Activated CD8-positive, alpha-beta memory T cell treated with anti-CD3 and anti-CD28 coated beads for 24 hours (primary cell): ENCODE measurements at regions not wholly inside any gene's neighbourhood (a gene's known extent, or its start where the extent isn't known, plus 50 kb on each side); places are given as distances from the start of the nearest gene placed in this dataset.

Source experiments
- DNase-seq: peaks from one replicate; pipeline ENCODE4 v3.0.0-alpha.2; 2020

DNA sequence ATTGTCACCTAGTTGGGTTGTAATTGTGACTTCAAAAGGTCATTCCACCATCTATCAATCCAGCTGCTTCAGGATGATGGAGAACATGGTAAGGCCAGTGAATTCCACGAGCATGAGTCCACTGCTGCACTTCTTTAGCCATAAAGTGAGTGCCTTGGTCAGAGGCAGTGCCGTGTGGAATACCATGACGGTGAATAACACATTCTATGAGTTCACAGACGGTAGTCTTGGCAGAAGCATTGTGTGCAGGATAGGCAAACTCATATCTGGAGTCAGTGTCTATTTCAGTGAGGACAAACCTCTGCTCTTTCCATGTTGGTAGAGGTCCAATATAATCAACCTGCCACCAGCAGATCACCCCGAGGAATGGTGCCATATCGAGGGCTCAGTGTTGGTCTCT, 650.9 kb downstream of the KCNJ2 start:
- DNase-seq: no peak

DNA sequence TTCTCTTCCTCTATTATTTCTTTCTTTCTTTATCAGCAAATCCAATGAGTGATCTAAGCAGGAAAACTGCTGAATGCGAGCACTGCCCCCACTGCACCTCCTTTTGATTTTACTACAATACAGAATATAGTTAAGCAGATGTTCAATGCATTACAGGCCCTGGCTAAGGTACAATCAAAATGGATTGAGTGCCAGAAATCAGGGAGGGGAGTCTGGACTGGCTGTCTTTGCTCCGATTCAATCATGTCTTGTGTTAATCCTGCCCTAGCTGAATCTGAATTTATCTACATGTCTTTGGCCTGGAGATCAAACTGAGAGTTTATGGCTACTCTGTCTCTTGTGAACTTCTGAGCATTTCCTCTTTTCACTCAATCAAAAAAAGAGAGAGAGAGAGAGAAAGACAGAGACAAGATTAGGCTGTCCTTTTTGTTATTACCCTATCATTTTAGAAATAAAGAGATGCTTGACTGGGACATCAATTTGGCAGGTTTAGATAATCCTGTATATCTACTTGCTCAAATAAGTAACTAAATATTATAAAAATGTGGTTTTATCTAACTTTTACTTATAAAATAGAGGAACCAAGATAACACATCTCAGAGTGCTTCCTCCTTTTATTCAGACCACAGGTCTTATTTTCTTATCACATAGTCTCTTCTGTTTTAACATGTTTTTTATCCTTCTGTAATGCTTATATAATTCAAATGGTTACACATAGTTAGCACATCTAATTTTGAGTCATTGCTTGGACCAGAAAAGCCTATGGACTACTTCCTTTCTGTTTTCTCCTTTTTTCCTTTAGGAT, 656.2 kb downstream of the KCNJ2 start:
- no peak for DNase-seq

- no peak for DNase-seq
These were observed 660.5 kb downstream of the KCNJ2 start for GRCh38 chr17:70829876-70830275.

DNA sequence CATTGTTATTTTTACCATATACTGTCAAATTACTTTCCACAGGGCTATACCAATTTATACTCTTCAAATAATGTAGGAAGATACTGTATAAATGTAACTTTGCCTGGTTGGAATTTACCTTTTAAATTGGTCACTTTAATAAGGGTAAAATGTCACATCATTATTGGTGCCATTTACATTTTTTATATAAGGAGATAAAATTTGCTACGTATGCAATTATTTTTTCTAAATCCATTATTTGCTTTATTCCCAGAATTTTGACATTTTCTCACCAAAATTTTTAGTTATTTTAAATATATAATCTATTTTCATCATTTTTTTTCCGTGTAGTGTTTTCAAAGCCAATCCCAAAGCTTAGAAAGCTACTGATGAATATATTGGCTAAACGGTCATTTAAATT, 664.7 kb downstream of the KCNJ2 start:
- no peak for DNase-seq

DNA sequence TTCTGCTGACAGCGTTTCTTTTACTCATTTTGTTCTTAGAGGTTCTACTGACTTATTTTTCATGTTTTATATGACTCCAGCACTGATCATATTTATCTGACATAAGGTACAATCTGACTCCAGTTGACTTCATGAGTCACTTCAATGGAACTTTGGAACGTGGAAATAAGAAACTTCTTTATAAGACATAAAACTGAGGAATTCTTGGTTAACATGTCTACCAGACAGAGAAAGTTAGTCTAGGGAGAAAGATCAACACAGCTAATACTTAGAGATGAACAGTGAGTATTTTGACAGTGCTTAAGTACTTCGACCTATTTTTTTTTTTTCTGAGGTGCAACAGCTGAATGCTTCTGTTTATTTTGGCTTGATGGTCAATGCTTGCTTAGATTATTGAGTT, 679.5 kb downstream of the KCNJ2 start:
- DNase-seq: no peak

GRCh38 chr17:70855401-70856054, 686.2 kb downstream of the KCNJ2 start:
- no peak for DNase-seq

DNA sequence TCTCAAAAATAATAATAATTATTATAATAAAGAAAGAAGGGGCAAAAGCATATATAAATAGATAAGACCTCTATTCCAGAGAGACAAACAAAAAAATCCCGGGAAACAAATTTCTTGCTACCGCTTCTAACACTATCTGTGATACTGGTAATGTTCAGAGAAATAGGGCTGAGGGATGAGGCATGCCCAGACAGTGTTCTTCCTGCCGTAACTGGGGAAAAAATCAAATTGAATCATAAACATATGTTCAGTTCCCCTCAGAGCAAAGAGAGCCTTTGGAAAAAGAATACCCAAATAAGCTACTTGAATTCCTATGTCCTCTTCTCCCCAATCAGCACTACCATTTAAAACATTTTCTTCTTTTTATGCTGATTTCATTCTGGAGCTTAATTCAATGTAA, 688.0 kb downstream of the KCNJ2 start:
- DNase-seq: no peak

GRCh38 chr17:70859829-70860228, 690.5 kb downstream of the KCNJ2 start:
- DNase-seq: no peak

DNA sequence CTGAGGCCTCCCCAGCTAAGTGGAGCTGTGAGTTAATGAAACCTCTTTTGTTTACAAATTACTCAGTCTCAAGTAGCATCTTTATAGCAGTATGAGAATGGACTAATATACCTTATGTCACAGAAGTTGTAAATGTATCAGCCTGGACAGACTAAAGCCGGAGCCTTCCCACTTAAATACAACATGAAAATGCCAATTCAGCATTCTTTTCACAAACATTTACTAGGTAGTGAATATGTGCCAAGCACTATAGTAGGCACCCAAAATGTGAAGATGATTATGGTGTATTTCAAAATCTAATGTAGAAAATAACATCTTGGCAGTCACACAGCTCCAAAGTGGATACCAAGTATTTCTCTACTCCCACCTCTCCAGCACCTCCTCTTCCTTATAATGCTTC, 693.0 kb downstream of the KCNJ2 start:
- DNase-seq: no peak

DNA sequence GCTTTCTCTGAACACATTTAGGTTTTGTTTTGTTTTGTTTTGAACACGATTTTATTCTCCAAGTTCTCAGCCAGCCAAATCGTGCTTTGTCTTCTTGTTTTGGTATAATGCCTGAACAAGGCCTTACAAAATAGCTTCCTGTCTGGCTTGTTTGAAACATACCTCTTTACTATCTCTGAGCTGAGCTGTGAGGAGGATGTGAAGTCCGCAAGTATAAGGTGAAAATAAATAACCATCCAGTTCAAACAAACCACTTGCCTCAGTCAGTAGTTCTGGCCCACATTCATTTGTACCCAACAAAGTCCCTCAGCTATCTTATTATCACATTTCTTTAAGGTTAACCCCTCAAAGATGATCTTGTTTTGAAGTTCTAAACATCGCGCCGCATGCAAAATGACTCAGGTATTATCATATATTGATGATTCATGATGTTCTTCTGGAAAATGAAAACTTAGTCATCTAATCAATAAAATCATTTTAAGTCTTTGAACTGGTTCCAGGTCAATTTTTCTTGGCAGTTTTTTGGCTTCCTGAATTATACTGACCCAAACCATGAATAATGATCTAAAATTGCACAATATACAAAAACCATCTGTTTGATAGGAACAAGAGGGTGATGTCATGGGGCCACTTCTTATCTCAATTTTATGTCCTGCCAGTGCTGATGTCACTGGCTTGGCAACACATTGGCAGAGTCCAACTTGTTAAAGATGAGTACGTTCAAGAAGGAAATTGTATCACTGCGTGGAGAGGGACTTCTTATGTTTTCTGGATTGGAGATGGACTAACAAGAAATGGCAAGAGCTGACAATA, 694.3 kb downstream of the KCNJ2 start:
- DNase-seq: no peak

- no peak for DNase-seq
These were observed 696.9 kb downstream of the KCNJ2 start for GRCh38 chr17:70865993-70866804.

DNA sequence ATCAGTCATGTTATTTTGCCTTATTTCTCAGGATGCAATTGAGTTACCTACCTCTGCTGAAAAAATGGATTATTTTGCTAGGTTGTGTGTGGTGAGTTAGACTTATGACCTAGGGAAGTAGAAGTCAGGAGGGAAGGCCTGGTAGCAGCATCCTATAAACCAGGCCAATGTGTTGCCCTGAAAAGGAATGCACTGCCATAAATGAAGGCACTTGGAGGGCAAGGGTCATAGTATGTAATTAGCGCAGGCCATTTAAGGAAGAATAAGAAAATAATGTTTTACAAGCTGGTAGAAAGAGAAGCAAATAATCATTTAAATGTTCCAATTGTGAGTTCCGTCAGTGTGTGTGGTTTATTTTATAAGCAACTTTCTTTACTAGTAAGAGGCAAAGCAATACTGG, 698.8 kb downstream of the KCNJ2 start:
- DNase-seq: no peak

DNA sequence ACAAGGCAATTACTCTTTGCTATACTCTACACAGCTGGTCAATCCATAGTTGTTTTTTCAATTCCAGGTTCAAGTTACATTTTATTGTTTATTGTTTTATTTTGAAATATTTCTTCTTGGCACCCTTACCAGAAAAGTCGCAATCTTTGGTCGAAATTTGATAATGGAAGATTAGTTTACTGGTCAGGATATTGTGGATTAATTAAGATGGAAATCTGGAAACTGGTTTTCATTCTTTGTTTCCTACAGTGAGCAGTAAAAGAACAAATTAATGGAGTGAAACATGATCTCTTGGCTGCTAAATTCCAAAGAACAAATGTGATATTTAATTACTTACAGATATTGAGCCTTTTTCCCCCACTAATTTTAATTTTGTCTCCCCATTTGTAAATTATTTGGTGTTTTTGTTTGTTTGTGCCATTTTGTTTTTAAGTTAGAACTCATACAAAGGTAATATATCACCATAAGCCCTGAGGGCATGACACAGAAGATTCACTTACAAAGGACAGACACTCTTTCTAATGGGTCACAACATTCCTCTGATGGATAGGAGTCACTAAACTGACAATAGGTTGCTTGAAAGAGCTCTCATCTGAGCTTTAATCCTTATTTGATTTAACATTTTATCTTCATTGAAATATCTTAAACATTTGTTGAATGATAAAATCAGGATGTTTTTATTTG, 700.2 kb downstream of the KCNJ2 start:
- no peak for DNase-seq

GRCh38 chr17:70871180-70871818, 702.0 kb downstream of the KCNJ2 start:
- no peak for DNase-seq

GRCh38 chr17:70872103-70872502, 702.8 kb downstream of the KCNJ2 start:
- no peak for DNase-seq

DNA sequence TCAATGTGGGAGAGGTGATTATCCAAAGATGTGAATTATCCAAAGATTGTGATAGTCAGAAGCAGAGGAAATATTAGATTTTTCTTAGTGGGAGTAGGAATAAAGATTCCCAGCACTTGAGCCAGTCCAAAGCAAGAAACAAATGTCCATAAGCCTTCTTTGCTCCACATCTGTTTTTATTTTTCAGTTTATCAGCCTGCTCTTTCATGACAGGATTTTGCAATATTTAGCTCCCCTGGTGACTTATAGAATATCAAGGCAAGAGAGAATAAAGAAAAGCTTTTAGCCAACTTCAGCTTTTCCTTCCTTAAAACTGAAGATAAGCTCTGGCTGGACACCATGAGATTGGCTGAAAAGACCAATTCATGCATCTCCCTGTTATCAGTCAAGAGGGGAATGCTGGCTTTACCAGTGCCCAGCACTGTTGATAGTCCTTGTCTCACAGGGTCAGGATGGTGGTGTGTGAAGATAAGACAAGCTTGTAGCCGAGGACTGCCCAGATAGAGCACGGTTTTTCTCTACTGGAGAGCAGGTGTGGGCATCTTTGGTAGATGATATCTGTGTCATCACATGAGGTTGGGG, 706.5 kb downstream of the KCNJ2 start:
- no peak for DNase-seq

GRCh38 chr17:70878879-70879278, 709.5 kb downstream of the KCNJ2 start:
- DNase-seq: no peak

DNA sequence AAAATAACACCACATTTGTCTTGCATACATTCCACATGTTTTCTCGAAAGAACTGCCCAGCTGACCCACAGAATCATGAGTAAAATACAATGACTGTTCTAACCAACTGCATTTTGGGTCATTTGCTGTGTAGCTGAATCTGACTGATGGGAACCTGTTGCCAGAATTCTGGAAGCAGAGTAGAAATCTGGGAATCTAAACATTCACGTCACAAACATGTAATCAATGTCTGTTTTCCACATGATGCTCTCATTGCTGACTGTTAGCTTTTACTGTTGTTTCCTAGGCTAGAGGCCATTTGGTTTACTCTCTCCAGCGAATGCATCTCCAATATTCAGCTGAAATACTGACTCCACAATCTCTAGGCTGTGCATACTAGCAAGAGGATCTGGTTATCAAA, 710.1 kb downstream of the KCNJ2 start:
- DNase-seq: no peak

GRCh38 chr17:70881093-70881492, 711.8 kb downstream of the KCNJ2 start:
- no peak for DNase-seq

- no peak for DNase-seq
These were observed 713.2 kb downstream of the KCNJ2 start for GRCh38 chr17:70882504-70882903.

DNA sequence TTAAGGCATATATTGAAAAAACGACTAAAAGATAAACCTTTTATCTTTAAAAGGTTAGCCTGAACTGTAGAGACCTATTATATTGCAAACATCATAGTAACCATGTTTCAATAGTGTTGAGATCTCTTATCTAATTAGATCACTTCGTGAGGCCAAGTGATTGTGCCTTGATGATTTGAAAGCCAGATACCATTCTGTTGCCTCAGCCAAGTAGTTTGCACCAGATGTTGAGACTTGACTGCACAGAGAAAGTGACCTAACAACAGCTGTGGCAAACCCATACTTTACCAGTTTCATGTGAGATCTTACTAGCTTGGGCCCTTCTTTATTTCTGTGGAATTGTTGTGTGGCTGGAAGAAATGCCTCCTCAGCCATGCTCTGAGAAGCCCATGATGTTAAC, 717.3 kb downstream of the KCNJ2 start:
- no peak for DNase-seq
